ENCODE measurements at regions not wholly inside any gene's neighbourhood (a gene's known extent, or its start where the extent isn't known, plus 50 kb on each side); places are given as distances from the start of the nearest gene placed in this dataset.

- intact Hi-C loops (cut with DNase I): no loop called here
- Histone ChIP-seq H3K27ac (replicated peaks in 1 of 4) (peak overlapping the region; percentile 71 to 77 (median 73)), H3K36me3 (no peaks in the 10 kb centered on the region)
Measured at GRCh38 chr7:68733219-68734153, 864.8 kb upstream of the AUTS2 start.

GRCh38 chr7:68734431-68734830, 863.8 kb upstream of the AUTS2 start:
- no peak for DNase-seq (ENCODE audit: extremely low spot score)
- Histone ChIP-seq H3K9me3 (no peaks in the 10 kb centered on the region), H3K4me1 (peaks cover 5 to 21% (median 12%) of the 10 kb centered on the region in 4 donors), H3K4me3 (no peak overlapping the region), H3K36me3 (no peaks in the 10 kb centered on the region), H3K27ac (replicated peaks in 1 of 4) (peak overlapping the region; percentile 65 to 74 (median 72)), H3K27me3 (no peaks in the 10 kb centered on the region)
- 77% methylated on average over 5 of the region's 5 CpGs for WGBS
- intact Hi-C loops (cut with DNase I): no loop called here
- TF ChIP-seq POLR2A (IDR thresholded peaks at IDR 0.05; ENCODE audit: low read depth) (no peak), EP300 (IDR thresholded peaks at IDR 0.05) (no peak), POLR2AphosphoS5 (IDR thresholded peaks at IDR 0.05) (no peak)
- TF ChIP-seq, protein P1, sequence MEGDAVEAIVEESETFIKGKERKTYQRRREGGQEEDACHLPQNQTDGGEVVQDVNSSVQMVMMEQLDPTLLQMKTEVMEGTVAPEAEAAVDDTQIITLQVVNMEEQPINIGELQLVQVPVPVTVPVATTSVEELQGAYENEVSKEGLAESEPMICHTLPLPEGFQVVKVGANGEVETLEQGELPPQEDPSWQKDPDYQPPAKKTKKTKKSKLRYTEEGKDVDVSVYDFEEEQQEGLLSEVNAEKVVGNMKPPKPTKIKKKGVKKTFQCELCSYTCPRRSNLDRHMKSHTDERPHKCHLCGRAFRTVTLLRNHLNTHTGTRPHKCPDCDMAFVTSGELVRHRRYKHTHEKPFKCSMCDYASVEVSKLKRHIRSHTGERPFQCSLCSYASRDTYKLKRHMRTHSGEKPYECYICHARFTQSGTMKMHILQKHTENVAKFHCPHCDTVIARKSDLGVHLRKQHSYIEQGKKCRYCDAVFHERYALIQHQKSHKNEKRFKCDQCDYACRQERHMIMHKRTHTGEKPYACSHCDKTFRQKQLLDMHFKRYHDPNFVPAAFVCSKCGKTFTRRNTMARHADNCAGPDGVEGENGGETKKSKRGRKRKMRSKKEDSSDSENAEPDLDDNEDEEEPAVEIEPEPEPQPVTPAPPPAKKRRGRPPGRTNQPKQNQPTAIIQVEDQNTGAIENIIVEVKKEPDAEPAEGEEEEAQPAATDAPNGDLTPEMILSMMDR (IDR thresholded peaks at IDR 0.05): no peak

More at GRCh38 chr7:68733219-68734153, 864.8 kb upstream of the AUTS2 start:
- Histone ChIP-seq H3K4me3 (no peak overlapping the region), H3K9me3 (no peaks in the 10 kb centered on the region), H3K4me1 (peaks cover 5 to 21% (median 12%) of the 10 kb centered on the region in 4 donors), H3K27me3 (no peaks in the 10 kb centered on the region)
- no peak for DNase-seq (ENCODE audit: extremely low spot score)
- TF ChIP-seq POLR2AphosphoS5 (IDR thresholded peaks at IDR 0.05) (peak; percentile 51 to 54), EP300 (IDR thresholded peaks at IDR 0.05) (peak; percentile 13), POLR2A (IDR thresholded peaks at IDR 0.05; ENCODE audit: low read depth) (no peak)
- TF ChIP-seq, protein P1 (IDR thresholded peaks at IDR 0.05): no peak
- WGBS: 45% methylated on average over 8 of the region's 8 CpGs

- H3K4me3 ChIP-seq: no peak overlapping the region
- H3K4me1 ChIP-seq: peaks cover 0 to 4% (median 0%) of the 10 kb centered on the region in 4 donors
- 95% methylated on average over 5 of the region's 5 CpGs for WGBS
- DNase-seq (ENCODE audit: extremely low spot score): no peak
- H3K9me3 ChIP-seq: no peaks in the 10 kb centered on the region
- no peak overlapping the region for H3K27ac ChIP-seq (replicated peaks in 1 of 4)
- TF ChIP-seq, protein P1 (IDR thresholded peaks at IDR 0.05): no peak
- no peak for TF ChIP-seq POLR2A (IDR thresholded peaks at IDR 0.05; ENCODE audit: low read depth)
- TF ChIP-seq EP300 (IDR thresholded peaks at IDR 0.05): no peak
- no peak for TF ChIP-seq POLR2AphosphoS5 (IDR thresholded peaks at IDR 0.05)
- intact Hi-C loops (cut with DNase I): no loop called here
- H3K36me3 ChIP-seq: no peaks in the 10 kb centered on the region
- H3K27me3 ChIP-seq: no peaks in the 10 kb centered on the region
Measured at GRCh38 chr7:68739306-68739705, 859.0 kb upstream of the AUTS2 start.

GRCh38 chr7:68744036-68744435, 854.2 kb upstream of the AUTS2 start:
- Histone ChIP-seq H3K27me3 (no peaks in the 10 kb centered on the region), H3K4me1 (no peaks in the 10 kb centered on the region), H3K36me3 (no peaks in the 10 kb centered on the region), H3K9me3 (no peaks in the 10 kb centered on the region), H3K27ac (replicated peaks in 1 of 4) (no peak overlapping the region), H3K4me3 (no peak overlapping the region)
- TF ChIP-seq EP300 (IDR thresholded peaks at IDR 0.05): no peak
- TF ChIP-seq, protein P1 (IDR thresholded peaks at IDR 0.05): no peak
- intact Hi-C loops (cut with DNase I): no loop called here
- WGBS: 89% methylated on average over 5 of the region's 5 CpGs
- DNase-seq (ENCODE audit: extremely low spot score): no peak

Measured in esophagus muscularis mucosa (tissue), 4 donors.